Sigmoid colon (tissue), 6 donors: ENCODE measurements at regions not wholly inside any gene's neighbourhood (a gene's known extent, or its start where the extent isn't known, plus 50 kb on each side); places are given as distances from the start of the nearest gene placed in this dataset.

Experiments used
- DNase-seq: peaks from one replicate; pipeline ENCODE4 v3.0.0-alpha.2; 2019
- H3K27ac ChIP-seq, 4 donors: fragments of 200-600 bp; sonication (generic); one replicate each; pipeline ENCODE4 v1.5.1; 2016 to 2019; ENCODE audit warnings: mild to moderate bottlenecking in 1 of 4
- H3K27me3 ChIP-seq, 3 donors: fragments of 200-600 bp; sonication (generic); one replicate each; pipeline ENCODE4 v1.5.1; 2019; ENCODE audit warnings: mild to moderate bottlenecking in 1 of 3
- H3K36me3 ChIP-seq, 4 donors: fragments of 200-600 bp; sonication (generic); one replicate each; pipeline ENCODE4 v1.5.1; 2016 to 2019
- H3K4me1 ChIP-seq, 4 donors: fragments of 200-600 bp; sonication (generic); one replicate each; pipeline ENCODE4 v1.5.1; 2017 to 2019
- H3K4me3 ChIP-seq, 4 donors: fragments of 200-600 bp; sonication (generic); one replicate each; pipeline ENCODE4 v1.5.1; 2017 to 2019; ENCODE audit warnings: mild to moderate bottlenecking in 2 of 4, moderate library complexity in 1 of 4
- H3K9me3 ChIP-seq, 4 donors: fragments of 200-600 bp in 3 of 4; sonication (generic) in 3 of 4; one replicate each; pipeline versions ENCODE4 v1.5.1 to v1.6.1; 2013 to 2019
- EP300 ChIP-seq, 4 donors: sonication (generic); formaldehyde crosslinking; IDR thresholded peaks; one replicate each; pipeline ENCODE4 v1.6.1; 2017; ENCODE audit warnings: antibody characterized with exemption in 4 of 4
- POLR2A ChIP-seq, 2 donors: fragments of 450-650 bp; IDR thresholded peaks; one replicate each; pipeline ENCODE4 v1.6.1; 2016; ENCODE audit warnings: antibody characterized with exemption in 2 of 2, mild to moderate bottlenecking in 2 of 2, moderate library complexity in 2 of 2
- POLR2AphosphoS5 ChIP-seq, 4 donors: sonication (generic); formaldehyde crosslinking; IDR thresholded peaks; one replicate each; pipeline ENCODE4 v1.6.1; 2017; ENCODE audit warnings: antibody characterized with exemption in 4 of 4
- whole genome bisulfite sequencing, 2 donors: extraction: QIAGEN DNeasy Blood & Tissue Kit; methylation state at CpG; one replicate each; pipeline ENCODE4 v1.1.7; 2013; 5-methylcytosine and 5-hydroxymethylcytosine counted together
- intact Hi-C: fragments of 100-400 bp; cut with DNase I; formaldehyde crosslinking; loops from one replicate; pipeline ENCODE4 v1.15.1; 2023
- TF ChIP-seq, protein P1 (sequence below), 4 experiments: fragments of 450-650 bp in 3 of 4; fragments of 200-600 bp in 1 of 4; IDR thresholded peaks; one replicate each; pipeline ENCODE4 v1.5.1; 2016 to 2019; ENCODE audit warnings: antibody characterized with exemption in 4 of 4, mild to moderate bottlenecking in 3 of 4, moderate library complexity in 2 of 4
- donor health status: healthy with polysubstance abuse.
- donor health status: healthy.

DNA sequence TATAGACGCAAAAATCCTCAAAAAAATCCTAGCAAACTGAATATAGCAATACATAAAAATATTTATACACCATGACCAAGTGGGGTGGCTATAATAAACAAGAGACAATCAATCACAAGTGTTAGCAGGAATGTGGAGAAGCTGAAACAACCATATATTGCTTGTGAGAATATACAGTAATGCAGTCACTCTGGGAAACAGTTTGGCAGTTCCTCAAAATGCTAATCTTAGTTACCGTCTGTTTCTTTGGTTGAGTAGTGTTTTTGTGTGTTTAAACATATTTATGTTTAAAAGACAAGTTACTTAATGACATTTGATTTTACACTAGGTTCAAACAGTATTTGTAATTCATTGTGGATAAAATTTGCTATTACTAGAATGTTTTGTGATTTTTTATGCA is 792.0 kb downstream of the LTN1 start:
- Histone ChIP-seq H3K36me3 (no peaks in the 10 kb centered on the region), H3K27me3 (no peaks in the 10 kb centered on the region)

DNA sequence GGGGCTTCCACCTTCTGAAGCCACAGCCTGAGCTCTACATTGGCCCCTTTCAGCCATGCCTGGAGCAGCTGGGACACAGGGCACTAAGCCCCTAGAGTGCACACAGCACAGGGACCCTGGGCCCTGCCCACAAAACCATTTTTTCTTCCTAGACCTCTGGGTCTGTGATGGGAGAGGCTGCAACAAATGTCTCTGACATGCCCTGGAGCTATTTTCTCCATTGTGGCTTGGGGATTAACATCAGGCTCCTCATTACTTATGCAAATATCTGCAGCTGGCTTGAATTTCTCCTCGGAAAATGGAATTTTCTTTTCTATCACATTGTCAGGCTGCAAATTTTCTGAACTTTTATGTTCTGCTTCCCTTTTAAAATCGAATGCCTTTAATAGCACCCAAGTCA is 795.7 kb downstream of the LTN1 start:
- no peak for DNase-seq
- Histone ChIP-seq H3K27me3 (no peaks in the 10 kb centered on the region), H3K4me3 (no peak overlapping the region), H3K27ac (no peak overlapping the region), H3K36me3 (no peaks in the 10 kb centered on the region), H3K9me3 (no peaks in the 10 kb centered on the region), H3K4me1 (no peaks in the 10 kb centered on the region)
- intact Hi-C loops = no loop called here
- TF ChIP-seq POLR2AphosphoS5 (IDR thresholded peaks at IDR 0.05) (no peak), EP300 (IDR thresholded peaks at IDR 0.05) (no peak)
- WGBS, 2 donors = 85% methylated on average over 2 of the region's 2 CpGs

More for the DNA sequence above, 792.0 kb downstream of the LTN1 start:
- TF ChIP-seq EP300 (IDR thresholded peaks at IDR 0.05) (no peak), POLR2A (IDR thresholded peaks at IDR 0.05) (no peak), POLR2AphosphoS5 (IDR thresholded peaks at IDR 0.05) (no peak)
- TF ChIP-seq, protein P1, sequence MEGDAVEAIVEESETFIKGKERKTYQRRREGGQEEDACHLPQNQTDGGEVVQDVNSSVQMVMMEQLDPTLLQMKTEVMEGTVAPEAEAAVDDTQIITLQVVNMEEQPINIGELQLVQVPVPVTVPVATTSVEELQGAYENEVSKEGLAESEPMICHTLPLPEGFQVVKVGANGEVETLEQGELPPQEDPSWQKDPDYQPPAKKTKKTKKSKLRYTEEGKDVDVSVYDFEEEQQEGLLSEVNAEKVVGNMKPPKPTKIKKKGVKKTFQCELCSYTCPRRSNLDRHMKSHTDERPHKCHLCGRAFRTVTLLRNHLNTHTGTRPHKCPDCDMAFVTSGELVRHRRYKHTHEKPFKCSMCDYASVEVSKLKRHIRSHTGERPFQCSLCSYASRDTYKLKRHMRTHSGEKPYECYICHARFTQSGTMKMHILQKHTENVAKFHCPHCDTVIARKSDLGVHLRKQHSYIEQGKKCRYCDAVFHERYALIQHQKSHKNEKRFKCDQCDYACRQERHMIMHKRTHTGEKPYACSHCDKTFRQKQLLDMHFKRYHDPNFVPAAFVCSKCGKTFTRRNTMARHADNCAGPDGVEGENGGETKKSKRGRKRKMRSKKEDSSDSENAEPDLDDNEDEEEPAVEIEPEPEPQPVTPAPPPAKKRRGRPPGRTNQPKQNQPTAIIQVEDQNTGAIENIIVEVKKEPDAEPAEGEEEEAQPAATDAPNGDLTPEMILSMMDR (IDR thresholded peaks at IDR 0.05) = no peak
- intact Hi-C loops = no loop called here
- H3K27ac ChIP-seq = no peak overlapping the region
- H3K9me3 ChIP-seq = no peaks in the 10 kb centered on the region
- no peak for DNase-seq
- no peaks in the 10 kb centered on the region for H3K4me1 ChIP-seq
- H3K4me3 ChIP-seq = no peak overlapping the region
- 63 to 74% methylated on average over 2 of the region's 2 CpGs for WGBS, 2 donors

DNA sequence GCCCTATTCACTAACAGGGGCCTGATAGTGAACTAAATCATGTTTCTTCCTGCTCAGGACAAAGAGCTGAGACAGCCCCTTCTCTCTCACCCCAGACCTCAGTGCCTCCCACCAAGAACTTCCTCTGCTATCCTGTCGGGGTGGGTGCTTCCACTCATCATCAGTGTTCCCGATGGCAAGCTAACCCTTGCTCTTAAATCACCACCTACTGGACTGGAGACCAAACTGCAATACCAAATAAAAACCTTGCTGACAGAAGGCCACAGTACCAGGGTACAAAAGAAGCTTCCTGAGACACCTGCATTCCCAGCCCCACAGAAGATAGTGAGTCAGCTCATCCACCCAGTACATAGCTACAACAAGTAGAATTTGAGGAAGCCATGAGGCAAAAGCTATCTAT is 799.5 kb downstream of the LTN1 start:
- WGBS, 2 donors = 64 to 69% methylated on average over 2 of the region's 2 CpGs
- intact Hi-C loops = no loop called here
- no peaks in the 10 kb centered on the region for H3K9me3 ChIP-seq
- no peaks in the 10 kb centered on the region for H3K4me1 ChIP-seq
- no peak overlapping the region for H3K27ac ChIP-seq
- no peak overlapping the region for H3K4me3 ChIP-seq
- TF ChIP-seq EP300 (IDR thresholded peaks at IDR 0.05) (no peak), POLR2A (IDR thresholded peaks at IDR 0.05) (no peak), POLR2AphosphoS5 (IDR thresholded peaks at IDR 0.05) (no peak)
- TF ChIP-seq, protein P1 (IDR thresholded peaks at IDR 0.05) = no peak
- no peaks in the 10 kb centered on the region for H3K36me3 ChIP-seq
- H3K27me3 ChIP-seq = no peaks in the 10 kb centered on the region
- no peak for DNase-seq

DNA sequence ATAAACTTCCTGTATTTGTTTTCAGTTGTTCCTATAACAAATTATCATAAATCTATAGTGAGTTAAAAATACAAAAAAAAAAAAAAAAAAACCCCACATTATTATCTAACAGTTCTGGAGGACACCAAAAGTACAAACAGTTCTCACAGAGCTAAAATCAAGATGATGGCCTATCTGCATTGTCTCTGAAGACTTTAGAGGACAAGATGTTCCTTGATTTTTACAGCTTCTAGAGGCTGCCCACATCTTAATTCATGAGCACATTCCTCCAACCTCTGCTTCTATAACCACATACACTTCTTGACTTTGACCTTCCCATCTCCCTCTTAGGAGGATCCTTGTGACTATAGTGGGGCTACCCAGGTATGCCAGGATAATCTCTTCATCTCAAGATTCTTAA is 806.1 kb downstream of the LTN1 start:
- H3K36me3 ChIP-seq = no peaks in the 10 kb centered on the region
- no peaks in the 10 kb centered on the region for H3K4me1 ChIP-seq
- TF ChIP-seq EP300 (IDR thresholded peaks at IDR 0.05) (peak in 3 of 4 donors; percentile 14 to 84 (median 61)), POLR2AphosphoS5 (IDR thresholded peaks at IDR 0.05) (peak in 2 of 4 donors; percentile 44 to 62)
- TF ChIP-seq, protein P1 (IDR thresholded peaks at IDR 0.05) = no peak
- no peak for DNase-seq
- no peak overlapping the region for H3K4me3 ChIP-seq
- peak overlapping the region in 1 of 4 donors; percentile 28 for H3K27ac ChIP-seq
- no peaks in the 10 kb centered on the region for H3K27me3 ChIP-seq
- intact Hi-C loops = no loop called here
- H3K9me3 ChIP-seq = no peaks in the 10 kb centered on the region

DNA sequence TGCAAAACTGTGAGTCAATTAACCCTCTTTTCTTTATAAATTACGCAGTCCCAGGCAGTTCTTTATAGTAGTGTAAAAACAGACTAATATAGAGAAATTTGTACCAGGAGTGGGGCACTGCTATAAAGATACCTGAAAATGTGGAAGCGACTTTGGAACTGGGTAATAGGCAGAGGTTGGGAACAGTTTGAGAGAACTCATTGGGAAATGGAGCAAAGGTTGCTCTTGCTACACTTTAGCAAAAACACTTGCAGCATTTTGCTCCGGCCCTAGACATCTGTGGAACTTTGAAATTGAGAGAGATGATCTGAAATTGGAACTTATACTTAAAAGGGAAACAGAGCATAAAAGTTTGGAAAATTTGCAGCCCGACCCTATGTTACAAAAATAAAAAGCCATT is 810.9 kb downstream of the LTN1 start:
- H3K27ac ChIP-seq = no peak overlapping the region
- H3K4me1 ChIP-seq = no peaks in the 10 kb centered on the region
- no peaks in the 10 kb centered on the region for H3K27me3 ChIP-seq
- no peaks in the 10 kb centered on the region for H3K9me3 ChIP-seq
- H3K4me3 ChIP-seq = no peak overlapping the region
- TF ChIP-seq, protein P1 (IDR thresholded peaks at IDR 0.05) = no peak
- TF ChIP-seq EP300 (IDR thresholded peaks at IDR 0.05) = no peak
- no peaks in the 10 kb centered on the region for H3K36me3 ChIP-seq
- DNase-seq = no peak
- 83 to 92% methylated on average over 4 of the region's 4 CpGs for WGBS, 2 donors
- intact Hi-C loops = no loop called here
